ENCODE measurements at regions not wholly inside any gene's neighbourhood (a gene's known extent, or its start where the extent isn't known, plus 50 kb on each side); places are given as distances from the start of the nearest gene placed in this dataset.

DNA sequence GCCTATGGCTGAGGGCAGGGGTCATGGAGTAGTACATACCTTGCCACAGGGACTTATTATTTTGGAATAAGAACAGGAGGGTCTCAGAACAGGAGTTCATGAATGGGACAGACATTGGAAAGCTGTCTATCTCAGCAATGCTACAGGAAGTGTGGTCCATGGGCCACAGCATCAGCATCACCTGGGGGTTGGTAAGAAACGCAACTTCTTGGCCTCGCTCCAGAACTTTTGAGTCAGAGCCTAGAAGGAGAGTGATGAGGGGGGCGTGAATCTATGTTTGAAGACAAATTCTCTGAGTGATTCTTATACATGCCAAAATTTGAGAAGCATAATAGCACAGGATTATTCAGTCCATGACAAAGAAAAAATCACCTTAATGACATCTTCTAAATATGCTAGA lies 156.6 kb downstream of the RPAP3 start:
- DNase-seq (ENCODE audit: low spot score), result no peak
- TF ChIP-seq, protein P1, sequence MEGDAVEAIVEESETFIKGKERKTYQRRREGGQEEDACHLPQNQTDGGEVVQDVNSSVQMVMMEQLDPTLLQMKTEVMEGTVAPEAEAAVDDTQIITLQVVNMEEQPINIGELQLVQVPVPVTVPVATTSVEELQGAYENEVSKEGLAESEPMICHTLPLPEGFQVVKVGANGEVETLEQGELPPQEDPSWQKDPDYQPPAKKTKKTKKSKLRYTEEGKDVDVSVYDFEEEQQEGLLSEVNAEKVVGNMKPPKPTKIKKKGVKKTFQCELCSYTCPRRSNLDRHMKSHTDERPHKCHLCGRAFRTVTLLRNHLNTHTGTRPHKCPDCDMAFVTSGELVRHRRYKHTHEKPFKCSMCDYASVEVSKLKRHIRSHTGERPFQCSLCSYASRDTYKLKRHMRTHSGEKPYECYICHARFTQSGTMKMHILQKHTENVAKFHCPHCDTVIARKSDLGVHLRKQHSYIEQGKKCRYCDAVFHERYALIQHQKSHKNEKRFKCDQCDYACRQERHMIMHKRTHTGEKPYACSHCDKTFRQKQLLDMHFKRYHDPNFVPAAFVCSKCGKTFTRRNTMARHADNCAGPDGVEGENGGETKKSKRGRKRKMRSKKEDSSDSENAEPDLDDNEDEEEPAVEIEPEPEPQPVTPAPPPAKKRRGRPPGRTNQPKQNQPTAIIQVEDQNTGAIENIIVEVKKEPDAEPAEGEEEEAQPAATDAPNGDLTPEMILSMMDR (IDR thresholded peaks at IDR 0.05), result no peak
- Histone ChIP-seq H3K4me3 (no peak overlapping the region), H3K9me3 (peaks cover 0 to 20% of the 10 kb centered on the region in 2 donors), H3K36me3 (no peaks in the 10 kb centered on the region), H3K4me1 (no peaks in the 10 kb centered on the region), H3K27me3 (no peaks in the 10 kb centered on the region), H3K27ac (no peak overlapping the region)

DNA sequence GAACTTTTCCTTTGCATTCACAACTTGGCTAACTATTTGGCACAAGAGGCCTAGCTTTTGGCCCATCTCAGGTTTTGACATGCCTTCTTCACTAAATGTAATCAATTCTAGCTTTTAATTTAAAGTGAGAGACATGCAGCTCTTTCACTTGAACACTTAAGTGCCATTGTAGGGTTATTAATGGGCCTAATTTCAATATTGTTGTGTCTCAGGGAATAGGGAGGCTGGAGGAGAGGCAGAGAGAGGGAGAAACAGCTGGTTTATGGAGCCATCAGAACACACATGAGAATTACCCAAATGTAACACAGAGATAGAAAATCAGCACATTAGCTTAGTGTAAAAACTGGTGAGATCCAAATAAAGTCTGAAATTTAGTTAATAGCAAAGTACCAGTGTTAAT lies 157.4 kb downstream of the RPAP3 start:
- Histone ChIP-seq H3K9me3 (peaks cover 0 to 13% of the 10 kb centered on the region in 2 donors), H3K36me3 (no peaks in the 10 kb centered on the region), H3K27me3 (no peaks in the 10 kb centered on the region), H3K4me3 (no peak overlapping the region), H3K4me1 (no peaks in the 10 kb centered on the region), H3K27ac (no peak overlapping the region)
- TF ChIP-seq, protein P1 (IDR thresholded peaks at IDR 0.05), result no peak
- DNase-seq (ENCODE audit: low spot score), result no peak

DNA sequence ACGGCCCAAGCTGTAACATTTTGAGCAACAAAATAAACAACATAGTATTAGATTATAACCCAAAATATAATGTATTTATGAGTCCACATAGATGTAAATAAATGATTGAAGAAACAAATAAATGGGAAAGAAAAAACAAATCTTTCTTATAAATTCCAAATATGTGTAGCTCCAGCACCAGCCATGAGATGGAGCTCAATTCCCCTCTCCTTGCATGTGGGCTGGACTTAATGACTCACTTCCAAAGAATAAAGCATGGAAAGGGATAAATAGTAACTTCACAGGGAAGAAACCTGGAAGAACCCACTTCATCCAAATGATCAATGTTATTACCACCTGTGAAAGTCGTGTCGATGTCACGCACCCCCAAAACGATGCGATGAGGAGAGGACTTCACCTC lies 158.8 kb downstream of the RPAP3 start:
- no peak for DNase-seq (ENCODE audit: low spot score)
- H3K27me3 ChIP-seq, result no peaks in the 10 kb centered on the region

DNA sequence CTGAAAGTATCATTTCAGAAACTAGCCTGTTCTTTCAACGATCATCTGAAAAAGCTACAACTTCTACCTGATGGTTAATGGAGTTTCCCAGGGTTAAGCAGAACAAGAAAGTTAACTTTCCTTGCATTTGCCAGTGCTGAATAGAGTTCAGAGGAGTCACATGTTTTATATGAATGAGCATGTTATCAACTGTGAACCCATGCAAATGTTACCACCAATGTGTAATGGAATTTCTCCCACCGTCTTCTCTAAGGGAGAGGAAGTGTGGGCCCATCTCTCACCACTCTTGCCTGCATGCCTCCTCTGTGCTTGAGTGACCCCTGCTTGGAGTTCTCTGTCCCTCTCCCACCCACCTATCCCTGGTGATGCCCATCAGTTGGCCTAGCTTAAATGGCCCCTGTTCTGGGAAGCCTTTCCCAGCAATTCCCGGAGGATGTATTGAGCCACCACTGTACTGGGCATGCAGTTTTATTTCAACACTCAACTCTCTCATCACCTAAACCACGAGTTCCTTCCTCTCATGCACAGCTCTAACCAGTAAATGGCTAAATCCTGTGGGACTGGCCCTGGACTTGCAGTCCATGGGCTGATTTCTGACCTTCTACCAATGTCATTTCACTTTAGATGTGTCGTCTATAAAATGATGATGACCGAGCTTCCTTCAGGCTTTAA lies 159.8 kb downstream of the RPAP3 start:
- no peaks in the 10 kb centered on the region for H3K4me1 ChIP-seq

More for the DNA sequence above, 158.8 kb downstream of the RPAP3 start:
- no peak overlapping the region for H3K4me3 ChIP-seq
- no peaks in the 10 kb centered on the region for H3K4me1 ChIP-seq
- TF ChIP-seq, protein P1 (IDR thresholded peaks at IDR 0.05), result no peak
- no peaks in the 10 kb centered on the region for H3K36me3 ChIP-seq
- H3K9me3 ChIP-seq, result peaks cover 0 to under 1% of the 10 kb centered on the region in 2 donors
- H3K27ac ChIP-seq, result no peak overlapping the region

DNA sequence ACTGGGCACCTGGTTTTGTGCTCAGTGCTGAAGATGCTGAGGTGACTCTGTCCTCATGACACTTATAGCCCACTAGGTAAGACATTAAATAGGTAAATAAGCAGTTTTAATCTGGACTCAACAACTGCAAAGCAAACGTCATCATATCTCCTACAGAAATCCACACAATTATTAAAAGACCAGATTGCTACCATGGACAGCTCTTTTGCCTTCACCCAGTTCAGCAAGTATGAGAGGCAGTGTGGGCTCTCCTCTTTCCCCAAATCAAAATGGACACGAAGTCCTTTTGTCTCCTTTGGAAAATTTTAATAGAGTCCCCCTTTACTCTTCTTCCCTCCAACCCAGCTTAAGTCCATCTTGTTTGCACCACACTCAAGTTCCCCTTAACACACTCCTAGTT lies 171.1 kb downstream of the RPAP3 start:
- DNase-seq (ENCODE audit: low spot score), result no peak
- no peaks in the 10 kb centered on the region for H3K36me3 ChIP-seq
- peaks cover 0 to 15% of the 10 kb centered on the region in 2 donors for H3K9me3 ChIP-seq
- no peak overlapping the region for H3K27ac ChIP-seq
- H3K27me3 ChIP-seq, result no peaks in the 10 kb centered on the region
- H3K4me1 ChIP-seq, result no peaks in the 10 kb centered on the region
- TF ChIP-seq, protein P1 (IDR thresholded peaks at IDR 0.05), result no peak
- no peak overlapping the region for H3K4me3 ChIP-seq

More for the DNA sequence above, 159.8 kb downstream of the RPAP3 start:
- no peak overlapping the region for H3K4me3 ChIP-seq
- TF ChIP-seq, protein P1 (IDR thresholded peaks at IDR 0.05), result no peak
- no peaks in the 10 kb centered on the region for H3K36me3 ChIP-seq
- no peak for DNase-seq (ENCODE audit: low spot score)
- no peak overlapping the region for H3K27ac ChIP-seq
- no peaks in the 10 kb centered on the region for H3K9me3 ChIP-seq
- no peaks in the 10 kb centered on the region for H3K27me3 ChIP-seq

DNA sequence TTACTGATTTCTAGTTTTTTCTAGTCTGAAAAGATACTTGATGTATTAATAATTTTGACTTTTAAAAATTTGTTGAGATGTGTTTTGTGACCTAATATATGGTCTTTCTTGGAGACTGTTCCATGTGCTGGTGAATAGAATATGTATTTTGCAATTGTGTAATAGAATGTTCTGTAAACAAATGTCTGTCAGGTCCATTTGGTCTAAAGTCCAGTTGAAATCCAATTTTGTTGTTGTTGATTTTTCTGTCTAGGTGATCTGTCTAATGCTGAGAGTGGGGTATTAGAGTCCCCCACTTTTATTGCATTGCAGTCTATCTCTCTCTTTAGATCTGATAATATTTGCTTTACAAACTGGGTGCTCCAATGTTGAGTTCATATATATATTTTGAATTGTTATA lies 175.8 kb downstream of the RPAP3 start:
- H3K4me3 ChIP-seq, result no peak overlapping the region
- peaks cover 0 to 15% of the 10 kb centered on the region in 2 donors for H3K9me3 ChIP-seq
- H3K27me3 ChIP-seq, result no peaks in the 10 kb centered on the region
- H3K36me3 ChIP-seq, result no peaks in the 10 kb centered on the region
- H3K27ac ChIP-seq, result no peak overlapping the region
- no peak for DNase-seq (ENCODE audit: low spot score)
- TF ChIP-seq, protein P1 (IDR thresholded peaks at IDR 0.05), result no peak
- H3K4me1 ChIP-seq, result no peaks in the 10 kb centered on the region
